A549 (cell line): ENCODE measurements at regions not wholly inside any gene's neighbourhood (a gene's known extent, or its start where the extent isn't known, plus 50 kb on each side); places are given as distances from the start of the nearest gene placed in this dataset.

ENCODE experiments used
- ATAC-seq, 2 experiments: fragments of 200-7000 bp in 1 of 2; fragments of >200 bp in 1 of 2; cut with Nextera tagmentation in 1 of 2; cut with Tn5 transposase in 1 of 2; 3 replicates each; pipeline versions ENCODE4 v1.8.0 to v1.9.1; 2018 to 2020; ENCODE audit warnings: mild to moderate bottlenecking in 1 of 2, moderate library complexity in 1 of 2
- CTCF ChIA-PET: fragments of 300-600 bp; sonication (Branson Sonifier 250); formaldehyde crosslinking; extraction: SDS; loops from one replicate; lab custom pipeline; 2021; ENCODE audit warnings: antibody characterized with exemption, inconsistent platforms; lab: Yijun Ruan, JAX
- POLR2A ChIA-PET: fragments of 350-600 bp; formaldehyde crosslinking; extraction: SDS; loops from one replicate; lab custom pipeline; 2021; ENCODE audit warnings: antibody characterized with exemption, inconsistent platforms; lab: Yijun Ruan, JAX
- DNase-seq, 2 experiments: peaks; one replicate each; pipeline versions ENCODE4 v3.0.0 to v3.0.0-alpha.2; 2011 to 2016; ENCODE audit warnings: low read depth in 1 of 2, low spot score in 1 of 2
- FAIRE-seq: peaks from 2 replicates; lab custom pipeline; 2011; peaks lifted over from hg19 to GRCh38; lab: Jason Lieb, UNC
- H3K27ac ChIP-seq, 2 experiments: fragments of >200 bp; sonication (Bioruptor Twin); formaldehyde crosslinking; 3 replicates each; pipeline ENCODE4 v1.5.1; 2016 to 2017
- H3K4me1 ChIP-seq: fragments of >200 bp; sonication (Bioruptor Twin); formaldehyde crosslinking; 3 replicates; pipeline ENCODE4 v1.6.1; 2016
- H3K4me2 ChIP-seq: fragments of >200 bp; sonication (Bioruptor Twin); formaldehyde crosslinking; 3 replicates; pipeline ENCODE4 v1.6.1; 2016
- H3K4me3 ChIP-seq: fragments of >200 bp; sonication (Bioruptor Twin); formaldehyde crosslinking; 3 replicates; pipeline ENCODE4 v1.5.1; 2016
- H3K9me3 ChIP-seq: fragments of >200 bp; sonication (Bioruptor Twin); formaldehyde crosslinking; 3 replicates; pipeline ENCODE4 v1.6.1; 2016
- ATOH8 ChIP-seq: fragments of 250-450 bp; sonication (Bioruptor Pico); IDR thresholded peaks from 2 replicates; pipeline ENCODE4 v1.5.0; 2020; ENCODE audit warnings: low read depth, mild to moderate bottlenecking, moderate library complexity
- BCL3 ChIP-seq: fragments of >200 bp; sonication (Bioruptor Twin); formaldehyde crosslinking; IDR thresholded peaks from 3 replicates; pipeline ENCODE4 v1.6.1; 2016
- CTCF ChIP-seq: fragments of >200 bp; sonication (Bioruptor Twin); formaldehyde crosslinking; IDR thresholded peaks from 3 replicates; pipeline ENCODE4 v1.5.1; 2016
- EHF ChIP-seq: fragments of 250-450 bp; sonication (Bioruptor Pico); IDR thresholded peaks from 2 replicates; pipeline ENCODE4 v1.5.0; 2020; ENCODE audit warnings: mild to moderate bottlenecking
- ESRRA ChIP-seq: fragments of 150-350 bp; IDR thresholded peaks from 2 replicates; pipeline ENCODE4 v1.6.1; 2014; ENCODE audit warnings: mild to moderate bottlenecking, low read length, borderline replicate concordance
- FOSL2 ChIP-seq, 2 experiments: fragments of 450-650 bp in 1 of 2; fragments of >200 bp in 1 of 2; sonication (Bioruptor Twin) in 1 of 2; formaldehyde crosslinking; IDR thresholded peaks; 2 replicates each; pipeline versions ENCODE4 v1.5.0 to v1.6.1; 2016 to 2020; ENCODE audit warnings: mild to moderate bottlenecking in 1 of 2, moderate library complexity in 1 of 2
- JUN ChIP-seq, 2 experiments: fragments of >200 bp; sonication (Bioruptor Twin); formaldehyde crosslinking; IDR thresholded peaks; 2 replicates in 1 of 2; 3 replicates in 1 of 2; pipeline ENCODE4 v1.6.1; 2016 to 2017
- KDM5A ChIP-seq: fragments of 200-600 bp; sonication (generic); IDR thresholded peaks from 2 replicates; pipeline ENCODE4 v1.6.1; 2016; ENCODE audit warnings: antibody characterized with exemption, mild to moderate bottlenecking
- MAFK ChIP-seq: fragments of 450-650 bp; IDR thresholded peaks from 2 replicates; pipeline ENCODE4 v1.6.1; 2014; ENCODE audit not compliant: partially characterized antibody
- MYC ChIP-seq: IDR thresholded peaks from 2 replicates; pipeline ENCODE4 v1.6.1; 2012; ENCODE audit warnings: mild to moderate bottlenecking, inconsistent platforms, low read length, improper control_type of control experiment, borderline replicate concordance
- POLR2A ChIP-seq: IDR thresholded peaks from 2 replicates; pipeline ENCODE4 v1.6.1; 2012; ENCODE audit warnings: mild to moderate bottlenecking, low read length
- POLR2AphosphoS2 ChIP-seq: conservative IDR thresholded peaks from 2 replicates; pipeline ENCODE4 v1.6.1; 2012; ENCODE audit warnings: low read length, improper control_type of control experiment, inconsistent platforms
- RNF2 ChIP-seq: fragments of 200-600 bp; sonication (generic); IDR thresholded peaks from 2 replicates; pipeline ENCODE4 v1.6.1; 2016; ENCODE audit warnings: low read depth, mild to moderate bottlenecking, antibody characterized with exemption, moderate library complexity, borderline replicate concordance
- SMC3 ChIP-seq: fragments of >200 bp; sonication (Bioruptor Twin); formaldehyde crosslinking; IDR thresholded peaks from 3 replicates; pipeline ENCODE4 v1.6.1; 2018; ENCODE audit warnings: inconsistent platforms
- TFCP2L1 ChIP-seq: fragments of 250-450 bp; sonication (Bioruptor Pico); IDR thresholded peaks from 2 replicates; pipeline ENCODE4 v1.5.0; 2021; ENCODE audit warnings: mild to moderate bottlenecking
- USF2 ChIP-seq: fragments of 450-650 bp; IDR thresholded peaks from 2 replicates; pipeline ENCODE4 v1.6.1; 2014; ENCODE audit warnings: antibody characterized with exemption
- WGBS: methylation state at CpG from one replicate; pipeline ENCODE4 v1.1.6; 2017; ENCODE audit errors: missing lambda C conversion rate; 5-methylcytosine and 5-hydroxymethylcytosine counted together

- TF ChIP-seq KDM5A = no peak
- TF ChIP-seq CTCF = no peak
Observed at GRCh38 chr5:148765061-148765460, 61.4 kb upstream of the ADRB2 start (continued).

GRCh38 chr5:148768806-148769415 lies 57.5 kb upstream of the ADRB2 start:
- Histone ChIP-seq H3K4me2 (no peak overlapping the region), H3K4me1 (no peaks in the 10 kb centered on the region), H3K4me3 (no peak overlapping the region), H3K27ac (no peak overlapping the region), H3K9me3 (no peaks in the 10 kb centered on the region)
- ChIA-PET CTCF (no interaction called here), POLR2A (no interaction called here)
- no peak for FAIRE-seq
- no peak for ATAC-seq
- no peak for DNase-seq
- 28% methylated on average over 5 of the region's 5 CpGs for WGBS
- TF ChIP-seq BCL3 = no peak
- TF ChIP-seq FOSL2 (IDR thresholded peaks at IDR 0.05) = no peak
- TF ChIP-seq FOSL2 (CRISPR knock-in tag; IDR thresholded peaks at IDR 0.05) = no peak
- TF ChIP-seq CTCF = no peak
- TF ChIP-seq USF2 = no peak

GRCh38 chr5:148769941-148770340 lies 56.5 kb upstream of the ADRB2 start:
- Histone ChIP-seq H3K4me2 (no peak overlapping the region), H3K9me3 (no peaks in the 10 kb centered on the region), H3K27ac (no peak overlapping the region), H3K4me1 (no peaks in the 10 kb centered on the region), H3K4me3 (no peak overlapping the region)
- ChIA-PET CTCF (interaction anchor here (1.5 kb wide), 1 partner anchor 265 kb away, joined by 6 read pairs; no protein-coding TSS in a partner anchor), POLR2A (no interaction called here)
- ATAC-seq (no peak), DNase-seq (no peak), FAIRE-seq (no peak)
- 61% methylated on average over 3 of the region's 3 CpGs for WGBS
- TF ChIP-seq TFCP2L1 (no peak), POLR2A (no peak), POLR2AphosphoS2 (no peak), RNF2 (no peak), EHF (CRISPR knock-in tag) (no peak), JUN (IDR thresholded peaks at IDR 0.05) (no peak), MYC (no peak), MAFK (no peak), ATOH8 (CRISPR knock-in tag) (no peak), ESRRA (no peak), KDM5A (no peak), SMC3 (no peak)
